ENCODE measurements at regions not wholly inside any gene's neighbourhood (a gene's known extent, or its start where the extent isn't known, plus 50 kb on each side); places are given as distances from the start of the nearest gene placed in this dataset.

- Mint-ChIP-seq H3K27ac (no peak overlapping the region), H3K36me3 (ENCODE audit: low read depth) (no peaks in the 10 kb centered on the region), H3K9me3 (ENCODE audit: insufficient read depth) (no peaks in the 10 kb centered on the region), H3K4me1 (ENCODE audit: low read depth) (no peaks in the 10 kb centered on the region), H3K27me3 (ENCODE audit: low read depth) (no peaks in the 10 kb centered on the region), H3K4me3 (no peak overlapping the region)
- ATAC-seq (no peak), DNase-seq (no peak)
- POLR2A ChIA-PET: no interaction called here
- CTCF ChIA-PET: no interaction called here
These were observed 284.6 kb downstream of the PTBP2 start for GRCh38 chr1:97006044-97006661.

GRCh38 chr1:97007840-97008604 is 286.4 kb downstream of the PTBP2 start:
- H3K27me3 Mint-ChIP-seq (ENCODE audit: low read depth): no peaks in the 10 kb centered on the region
- no peaks in the 10 kb centered on the region for H3K36me3 Mint-ChIP-seq (ENCODE audit: low read depth)
- H3K27ac Mint-ChIP-seq: no peak overlapping the region
- H3K4me1 Mint-ChIP-seq (ENCODE audit: low read depth): no peaks in the 10 kb centered on the region
- no peak for ATAC-seq
- H3K4me3 Mint-ChIP-seq: no peak overlapping the region
- H3K9me3 Mint-ChIP-seq (ENCODE audit: insufficient read depth): no peaks in the 10 kb centered on the region
- no peak for DNase-seq
- POLR2A ChIA-PET: no interaction called here
- CTCF ChIA-PET: no interaction called here

- no peaks in the 10 kb centered on the region for H3K4me1 Mint-ChIP-seq (ENCODE audit: low read depth)
- no peaks in the 10 kb centered on the region for H3K9me3 Mint-ChIP-seq (ENCODE audit: insufficient read depth)
- H3K4me3 Mint-ChIP-seq: no peak overlapping the region
- H3K36me3 Mint-ChIP-seq (ENCODE audit: low read depth): no peaks in the 10 kb centered on the region
- no peak for ATAC-seq
- DNase-seq: no peak
- H3K27ac Mint-ChIP-seq: no peak overlapping the region
- ChIA-PET POLR2A (no interaction called here), CTCF (no interaction called here)
- H3K27me3 Mint-ChIP-seq (ENCODE audit: low read depth): no peaks in the 10 kb centered on the region
These were observed 289.1 kb downstream of the PTBP2 start for GRCh38 chr1:97010566-97011264.

DNA sequence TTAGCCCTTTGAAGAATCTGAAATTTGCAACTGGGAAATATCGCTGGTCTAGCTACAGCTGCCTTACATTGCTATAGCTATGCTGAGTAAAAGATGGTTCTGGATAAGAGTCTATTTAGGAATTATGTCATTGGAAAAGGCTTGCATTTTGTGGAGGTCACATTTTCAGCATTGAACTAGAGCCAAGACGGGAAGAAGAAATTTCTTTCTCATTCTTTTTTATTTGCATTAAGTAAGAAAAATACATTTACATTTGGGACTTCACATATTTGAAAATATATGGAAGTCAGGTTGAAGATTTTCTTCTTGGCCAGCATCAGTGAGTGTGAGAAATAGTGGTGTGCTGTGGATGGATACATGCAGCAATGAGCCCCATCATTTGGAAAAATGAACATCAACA is 291.6 kb downstream of the PTBP2 start:
- Mint-ChIP-seq H3K4me1 (ENCODE audit: low read depth) (no peaks in the 10 kb centered on the region), H3K36me3 (ENCODE audit: low read depth) (no peaks in the 10 kb centered on the region), H3K27ac (no peak overlapping the region), H3K27me3 (ENCODE audit: low read depth) (no peaks in the 10 kb centered on the region), H3K9me3 (ENCODE audit: insufficient read depth) (no peaks in the 10 kb centered on the region), H3K4me3 (no peak overlapping the region)
- ChIA-PET CTCF (no interaction called here), POLR2A (no interaction called here)
- no peak for DNase-seq
- no peak for ATAC-seq

DNA sequence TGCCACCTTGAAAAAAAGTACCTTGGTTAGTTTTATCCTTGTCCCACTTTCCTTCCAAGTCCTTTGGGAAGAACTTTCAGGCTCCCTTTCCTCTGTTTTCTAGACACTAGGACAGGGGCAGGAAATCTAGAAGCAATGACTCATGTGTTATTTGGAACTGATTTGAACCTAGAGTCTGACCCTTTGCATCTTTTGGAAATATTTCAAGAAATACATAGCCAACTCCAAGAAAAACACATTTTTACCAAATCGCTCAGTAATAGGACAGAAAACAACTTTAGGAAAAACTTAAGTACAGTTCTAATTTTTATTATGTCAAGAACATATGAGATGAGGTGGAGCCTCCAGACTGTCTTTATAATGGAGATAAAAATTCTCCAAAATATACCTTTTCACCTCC is 292.4 kb downstream of the PTBP2 start:
- DNase-seq: no peak
- no peak for ATAC-seq
- no peak overlapping the region for H3K27ac Mint-ChIP-seq
- no peak overlapping the region for H3K4me3 Mint-ChIP-seq
- ChIA-PET POLR2A (no interaction called here), CTCF (no interaction called here)
- H3K9me3 Mint-ChIP-seq (ENCODE audit: insufficient read depth): no peaks in the 10 kb centered on the region
- H3K27me3 Mint-ChIP-seq (ENCODE audit: low read depth): no peaks in the 10 kb centered on the region
- no peaks in the 10 kb centered on the region for H3K4me1 Mint-ChIP-seq (ENCODE audit: low read depth)
- H3K36me3 Mint-ChIP-seq (ENCODE audit: low read depth): no peaks in the 10 kb centered on the region

DNA sequence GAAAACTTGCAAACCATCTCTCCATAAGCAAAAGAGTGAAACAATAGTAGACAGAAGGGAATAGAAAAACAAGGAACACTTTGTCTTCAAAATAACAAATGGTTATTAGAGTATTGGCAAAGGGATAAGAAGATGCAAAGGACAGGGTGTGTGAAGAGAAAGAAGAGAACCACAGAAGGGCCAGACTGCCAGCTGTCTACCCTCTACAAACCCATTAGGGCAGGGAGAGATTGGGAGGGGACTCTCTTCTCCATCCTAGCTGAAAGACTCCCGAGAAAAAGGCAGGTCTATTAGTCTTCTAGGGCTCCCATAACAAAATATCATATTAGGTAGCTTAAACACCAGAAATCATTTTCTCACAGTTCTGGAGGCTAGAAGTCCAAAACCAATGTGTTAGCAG is 292.8 kb downstream of the PTBP2 start:
- Mint-ChIP-seq H3K9me3 (ENCODE audit: insufficient read depth) (no peaks in the 10 kb centered on the region), H3K4me3 (no peak overlapping the region), H3K36me3 (ENCODE audit: low read depth) (no peaks in the 10 kb centered on the region), H3K4me1 (ENCODE audit: low read depth) (no peaks in the 10 kb centered on the region), H3K27me3 (ENCODE audit: low read depth) (peaks cover 3% of the 10 kb centered on the region), H3K27ac (no peak overlapping the region)
- DNase-seq (no peak), ATAC-seq (no peak)
- POLR2A ChIA-PET: no interaction called here
- CTCF ChIA-PET: interaction anchor here (1.1 kb wide), 1 partner anchor 202 kb away, joined by 3 read pairs; no protein-coding TSS in a partner anchor

DNA sequence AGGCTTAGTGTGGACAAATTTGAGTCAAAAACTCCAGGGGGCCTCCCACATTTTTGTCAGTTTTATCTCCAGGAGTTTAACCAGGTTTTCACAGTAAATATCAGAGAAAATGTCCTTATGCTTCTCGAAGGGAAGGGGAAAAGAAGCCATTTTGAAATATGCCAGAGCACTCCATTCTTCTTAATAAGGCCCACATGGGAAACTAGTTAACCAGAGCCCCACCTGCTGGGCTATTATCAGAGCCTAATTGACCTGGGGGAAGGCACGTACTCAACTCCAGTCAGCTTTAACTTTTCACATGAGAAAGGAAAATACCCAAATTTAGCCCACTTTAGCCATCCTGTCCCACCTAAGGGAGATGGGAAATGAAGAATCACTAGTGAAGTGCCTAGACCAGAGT is 296.3 kb downstream of the PTBP2 start:
- Mint-ChIP-seq H3K9me3 (ENCODE audit: insufficient read depth) (no peaks in the 10 kb centered on the region), H3K27ac (no peak overlapping the region), H3K4me3 (no peak overlapping the region), H3K36me3 (ENCODE audit: low read depth) (no peaks in the 10 kb centered on the region), H3K4me1 (ENCODE audit: low read depth) (no peaks in the 10 kb centered on the region), H3K27me3 (ENCODE audit: low read depth) (peaks cover 6% of the 10 kb centered on the region)
- ATAC-seq: no peak
- ChIA-PET POLR2A (no interaction called here), CTCF (no interaction called here)
- no peak for DNase-seq
